ENCODE measurements at regions not wholly inside any gene's neighbourhood (a gene's known extent, or its start where the extent isn't known, plus 50 kb on each side); places are given as distances from the start of the nearest gene placed in this dataset.

GRCh38 chr13:85254641-85255040, 544.6 kb downstream of the SLITRK6 start:
- no peak overlapping the region for H3K27ac Mint-ChIP-seq
- H3K36me3 Mint-ChIP-seq (ENCODE audit: low read depth) = no peaks in the 10 kb centered on the region
- ATAC-seq (no peak), DNase-seq (ENCODE audit: low spot score) (no peak)
- TF ChIP-seq JUNB (IDR thresholded peaks at IDR 0.05; ENCODE audit: unreplicated experiment) = no peak
- TF ChIP-seq NANOG (IDR thresholded peaks at IDR 0.05; ENCODE audit: borderline replicate concordance) = no peak
- TF ChIP-seq EZH2phosphoT487 (IDR thresholded peaks at IDR 0.05; ENCODE audit: unreplicated experiment) = no peak
- TF ChIP-seq, protein P1, sequence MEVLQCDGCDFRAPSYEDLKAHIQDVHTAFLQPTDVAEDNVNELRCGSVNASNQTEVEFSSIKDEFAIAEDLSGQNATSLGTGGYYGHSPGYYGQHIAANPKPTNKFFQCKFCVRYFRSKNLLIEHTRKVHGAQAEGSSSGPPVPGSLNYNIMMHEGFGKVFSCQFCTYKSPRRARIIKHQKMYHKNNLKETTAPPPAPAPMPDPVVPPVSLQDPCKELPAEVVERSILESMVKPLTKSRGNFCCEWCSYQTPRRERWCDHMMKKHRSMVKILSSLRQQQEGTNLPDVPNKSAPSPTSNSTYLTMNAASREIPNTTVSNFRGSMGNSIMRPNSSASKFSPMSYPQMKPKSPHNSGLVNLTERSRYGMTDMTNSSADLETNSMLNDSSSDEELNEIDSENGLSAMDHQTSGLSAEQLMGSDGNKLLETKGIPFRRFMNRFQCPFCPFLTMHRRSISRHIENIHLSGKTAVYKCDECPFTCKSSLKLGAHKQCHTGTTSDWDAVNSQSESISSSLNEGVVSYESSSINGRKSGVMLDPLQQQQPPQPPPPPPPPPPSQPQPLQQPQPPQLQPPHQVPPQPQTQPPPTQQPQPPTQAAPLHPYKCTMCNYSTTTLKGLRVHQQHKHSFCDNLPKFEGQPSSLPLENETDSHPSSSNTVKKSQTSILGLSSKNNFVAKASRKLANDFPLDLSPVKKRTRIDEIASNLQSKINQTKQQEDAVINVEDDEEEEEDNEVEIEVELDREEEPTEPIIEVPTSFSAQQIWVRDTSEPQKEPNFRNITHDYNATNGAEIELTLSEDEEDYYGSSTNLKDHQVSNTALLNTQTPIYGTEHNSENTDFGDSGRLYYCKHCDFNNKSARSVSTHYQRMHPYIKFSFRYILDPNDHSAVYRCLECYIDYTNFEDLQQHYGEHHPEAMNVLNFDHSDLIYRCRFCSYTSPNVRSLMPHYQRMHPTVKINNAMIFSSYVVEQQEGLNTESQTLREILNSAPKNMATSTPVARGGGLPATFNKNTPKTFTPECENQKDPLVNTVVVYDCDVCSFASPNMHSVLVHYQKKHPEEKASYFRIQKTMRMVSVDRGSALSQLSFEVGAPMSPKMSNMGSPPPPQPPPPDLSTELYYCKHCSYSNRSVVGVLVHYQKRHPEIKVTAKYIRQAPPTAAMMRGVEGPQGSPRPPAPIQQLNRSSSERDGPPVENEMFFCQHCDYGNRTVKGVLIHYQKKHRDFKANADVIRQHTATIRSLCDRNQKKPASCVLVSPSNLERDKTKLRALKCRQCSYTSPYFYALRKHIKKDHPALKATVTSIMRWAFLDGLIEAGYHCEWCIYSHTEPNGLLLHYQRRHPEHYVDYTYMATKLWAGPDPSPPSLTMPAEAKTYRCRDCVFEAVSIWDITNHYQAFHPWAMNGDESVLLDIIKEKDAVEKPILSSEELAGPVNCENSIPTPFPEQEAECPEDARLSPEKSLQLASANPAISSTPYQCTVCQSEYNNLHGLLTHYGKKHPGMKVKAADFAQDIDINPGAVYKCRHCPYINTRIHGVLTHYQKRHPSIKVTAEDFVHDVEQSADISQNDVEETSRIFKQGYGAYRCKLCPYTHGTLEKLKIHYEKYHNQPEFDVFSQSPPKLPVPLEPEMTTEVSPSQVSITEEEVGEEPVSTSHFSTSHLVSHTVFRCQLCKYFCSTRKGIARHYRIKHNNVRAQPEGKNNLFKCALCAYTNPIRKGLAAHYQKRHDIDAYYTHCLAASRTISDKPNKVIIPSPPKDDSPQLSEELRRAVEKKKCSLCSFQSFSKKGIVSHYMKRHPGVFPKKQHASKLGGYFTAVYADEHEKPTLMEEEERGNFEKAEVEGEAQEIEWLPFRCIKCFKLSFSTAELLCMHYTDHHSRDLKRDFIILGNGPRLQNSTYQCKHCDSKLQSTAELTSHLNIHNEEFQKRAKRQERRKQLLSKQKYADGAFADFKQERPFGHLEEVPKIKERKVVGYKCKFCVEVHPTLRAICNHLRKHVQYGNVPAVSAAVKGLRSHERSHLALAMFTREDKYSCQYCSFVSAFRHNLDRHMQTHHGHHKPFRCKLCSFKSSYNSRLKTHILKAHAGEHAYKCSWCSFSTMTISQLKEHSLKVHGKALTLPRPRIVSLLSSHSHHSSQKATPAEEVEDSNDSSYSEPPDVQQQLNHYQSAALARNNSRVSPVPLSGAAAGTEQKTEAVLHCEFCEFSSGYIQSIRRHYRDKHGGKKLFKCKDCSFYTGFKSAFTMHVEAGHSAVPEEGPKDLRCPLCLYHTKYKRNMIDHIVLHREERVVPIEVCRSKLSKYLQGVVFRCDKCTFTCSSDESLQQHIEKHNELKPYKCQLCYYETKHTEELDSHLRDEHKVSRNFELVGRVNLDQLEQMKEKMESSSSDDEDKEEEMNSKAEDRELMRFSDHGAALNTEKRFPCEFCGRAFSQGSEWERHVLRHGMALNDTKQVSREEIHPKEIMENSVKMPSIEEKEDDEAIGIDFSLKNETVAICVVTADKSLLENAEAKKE (CRISPR knock-in tag; IDR thresholded peaks at IDR 0.05) = no peak
- no peak for TF ChIP-seq ZNF331 (CRISPR knock-in tag; IDR thresholded peaks at IDR 0.05; ENCODE audit: low read depth)
- TF ChIP-seq ZNF114 (CRISPR knock-in tag; IDR thresholded peaks at IDR 0.05) = no peak
- TF ChIP-seq REST (IDR thresholded peaks at IDR 0.05; ENCODE audit: unreplicated experiment) = no peak
- no peak for TF ChIP-seq CTCF (conservative IDR thresholded peaks at IDR 0.05; ENCODE audit: low read depth in 2 of 2)
- Histone ChIP-seq H3K4me1 (ENCODE audit: insufficient read depth) (no peaks in the 10 kb centered on the region), H4K20me1 (replicated peaks; ENCODE audit: insufficient read depth) (no peaks in the 10 kb centered on the region), H3K79me2 (replicated peaks; ENCODE audit: insufficient read depth) (no peaks in the 10 kb centered on the region), H3K27ac (ENCODE audit: low read depth) (no peak overlapping the region), H2AFZ (no peak overlapping the region), H3K27me3 (ENCODE audit: insufficient read depth) (no peaks in the 10 kb centered on the region), H3K36me3 (ENCODE audit: insufficient read depth) (no peaks in the 10 kb centered on the region), H3F3A (replicated peaks; ENCODE audit: low read depth) (no peaks in the 10 kb centered on the region), H3K4me3 (no peak overlapping the region), H3K9me2 (ENCODE audit: insufficient read depth) (peaks cover 2% of the 10 kb centered on the region; the same call in 1 of the 2 replicates), H3K4me2 (no peak overlapping the region)
- peaks cover 12% of the 10 kb centered on the region for H3K9me3 Mint-ChIP-seq
- H3K4me1 Mint-ChIP-seq = no peaks in the 10 kb centered on the region
- no peak overlapping the region for H3K4me3 Mint-ChIP-seq
- H3K27me3 Mint-ChIP-seq (ENCODE audit: insufficient read depth, low read depth, poor library complexity) = peaks cover 1% of the 10 kb centered on the region
